HCT116 (cell line): ENCODE measurements at regions not wholly inside any gene's neighbourhood (a gene's known extent, or its start where the extent isn't known, plus 50 kb on each side); places are given as distances from the start of the nearest gene placed in this dataset.

ENCODE experiments used
- ATAC-seq: fragments of 200-7000 bp; cut with Tn5 transposase; 2 replicates; pipeline ENCODE4 v1.9.1; 2020; ENCODE audit warnings: mild to moderate bottlenecking, moderate library complexity
- BruUV-seq: library from RNA; stranded (reverse); fragments of 400-500 nt; replicated peaks from 2 replicates; lab custom pipeline; 2021; lab: Mats Ljungman, UMichigan
- CTCF ChIA-PET: fragments of 300-600 bp; sonication (Branson Sonifier 250); formaldehyde crosslinking; loops from one replicate; lab custom pipeline; 2021; ENCODE audit warnings: antibody characterized with exemption; lab: Charles Lee
- POLR2A ChIA-PET: fragments of 300-600, 350-600 bp; sonication (Branson Sonifier 250); formaldehyde crosslinking; loops from one replicate; lab custom pipeline; 2021; ENCODE audit warnings: antibody characterized with exemption; lab: Charles Lee
- RAD21 ChIA-PET, 2 experiments: fragments of 300-600 bp; sonication (Branson Sonifier 250); formaldehyde crosslinking; loops; one replicate each; lab custom pipeline; 2023; ENCODE audit warnings: low total read pairs in 2 of 2; ENCODE audit not compliant: uncharacterized antibody in 2 of 2, unreplicated experiment in 2 of 2, low non-redundant PET in 1 of 2; lab: Charles Lee
- DNase-seq: peaks from one replicate; pipeline ENCODE4 v3.0.0-alpha.2; 2010; ENCODE audit warnings: low read depth, low spot score
- H2AFZ ChIP-seq: fragments of 200-600 bp; shearing (Covaris generic), sonication (generic); 2 replicates; pipeline ENCODE4 v1.6.1; 2017; ENCODE audit warnings: low read depth, mixed run types, mixed read lengths, antibody characterized with exemption, low read length; ENCODE audit not compliant: poor library complexity, severe bottlenecking
- H3K27ac ChIP-seq: 2 replicates; pipeline ENCODE4 v1.5.1; 2012; ENCODE audit warnings: low read depth, low read length
- H3K27me3 ChIP-seq: fragments of 200-600 bp; sonication (generic); 2 replicates; pipeline ENCODE4 v1.6.1; 2016; ENCODE audit warnings: mixed run types, low read length, mixed read lengths; ENCODE audit not compliant: insufficient read depth
- H3K36me3 ChIP-seq, 2 experiments: fragments of 200-500 bp in 1 of 2; fragments of 200-600 bp in 1 of 2; sonication (Bioruptor generic) in 1 of 2; sonication (generic) in 1 of 2; 2 replicates each; pipeline versions ENCODE4 v1.5.1 to v1.6.1; 2014 to 2016; ENCODE audit warnings: low read length in 2 of 2, inconsistent platforms in 1 of 2, mixed read lengths in 1 of 2, mixed run types in 1 of 2; ENCODE audit not compliant: insufficient read depth in 2 of 2, control insufficient read depth in 1 of 2
- H3K4me1 ChIP-seq, 2 experiments: fragments of 200-600 bp in 1 of 2; sonication (generic) in 1 of 2; 2 replicates each; pipeline versions ENCODE4 v1.5.1 to v1.6.1; 2012 to 2017; ENCODE audit warnings: low read length in 2 of 2, inconsistent platforms in 1 of 2, mild to moderate bottlenecking in 1 of 2, mixed read lengths in 1 of 2, mixed run types in 1 of 2, moderate library complexity in 1 of 2; ENCODE audit not compliant: insufficient read depth in 2 of 2, control insufficient read depth in 1 of 2
- H3K4me2 ChIP-seq: fragments of 200-600 bp; sonication (generic); 2 replicates; pipeline ENCODE4 v1.6.1; 2017; ENCODE audit warnings: mixed run types, low read length, mixed read lengths
- H3K4me3 ChIP-seq, 2 experiments: fragments of 200-600 bp in 1 of 2; sonication (generic) in 1 of 2; replicated peaks in 1 of 2; 2 replicates each; pipeline ENCODE4 v1.5.1; 2011 to 2016; ENCODE audit warnings: low read length in 2 of 2, control low read depth in 1 of 2, low read depth in 1 of 2, mild to moderate bottlenecking in 1 of 2, mixed read lengths in 1 of 2, mixed run types in 1 of 2
- H3K79me2 ChIP-seq: fragments of 200-600 bp; sonication (generic); 2 replicates; pipeline ENCODE4 v1.6.1; 2017; ENCODE audit warnings: mild to moderate bottlenecking, mixed run types, low read length, moderate library complexity, mixed read lengths; ENCODE audit not compliant: insufficient read depth
- H3K9ac ChIP-seq: fragments of 200-600 bp; sonication (generic); 2 replicates; pipeline ENCODE4 v1.6.1; 2016; ENCODE audit warnings: low read length, mixed read lengths
- H3K9me2 ChIP-seq: fragments of 200-600 bp; sonication (generic), shearing (Covaris generic); 2 replicates; pipeline ENCODE4 v1.6.1; 2017; ENCODE audit warnings: mixed run types, mild to moderate bottlenecking, moderate library complexity; ENCODE audit not compliant: insufficient read depth
- H3K9me3 ChIP-seq, 2 experiments: fragments of 200-500 bp in 1 of 2; fragments of 200-600 bp in 1 of 2; sonication (Bioruptor generic) in 1 of 2; sonication (generic) in 1 of 2; 2 replicates each; pipeline ENCODE4 v1.6.1; 2014 to 2017; ENCODE audit warnings: low read length in 2 of 2, mixed read lengths in 2 of 2, inconsistent platforms in 1 of 2, low read depth in 1 of 2, mild to moderate bottlenecking in 1 of 2, mixed run types in 1 of 2, moderate library complexity in 1 of 2; ENCODE audit not compliant: control insufficient read depth in 1 of 2, insufficient read depth in 1 of 2
- H4K20me1 ChIP-seq: fragments of 200-600 bp; sonication (generic), shearing (Covaris generic); 2 replicates; pipeline ENCODE4 v1.6.1; 2017; ENCODE audit warnings: mixed run types, mild to moderate bottlenecking, moderate library complexity; ENCODE audit not compliant: insufficient read depth
- CBX3 ChIP-seq: IDR thresholded peaks from 2 replicates; pipeline ENCODE4 v1.6.1; 2012; ENCODE audit warnings: low read depth
- EZH2 ChIP-seq: fragments of 200-600 bp; sonication (generic); IDR thresholded peaks from 2 replicates; pipeline ENCODE4 v1.6.1; 2017; ENCODE audit warnings: antibody characterized with exemption, mixed run types
- EZH2phosphoT487 ChIP-seq: fragments of 200-600 bp; IDR thresholded peaks from 2 replicates; pipeline ENCODE4 v1.6.1; 2018; ENCODE audit warnings: antibody characterized with exemption, borderline replicate concordance
- SRF ChIP-seq: IDR thresholded peaks from 2 replicates; pipeline ENCODE4 v1.6.1; 2012; ENCODE audit warnings: low read depth
- TCF7L2 ChIP-seq: IDR thresholded peaks from 2 replicates; pipeline ENCODE4 v1.7.0; 2011; ENCODE audit warnings: borderline replicate concordance, inconsistent platforms; ENCODE audit not compliant: insufficient read depth, insufficient read length; ENCODE audit errors: extremely low read depth
- ZBTB33 ChIP-seq: IDR thresholded peaks from 2 replicates; pipeline ENCODE4 v1.6.1; 2011; ENCODE audit warnings: mild to moderate bottlenecking, low read length, moderate library complexity; ENCODE audit not compliant: insufficient replicate concordance; ENCODE audit errors: extremely low read depth
- ZFX ChIP-seq: fragments of 450-650 bp; IDR thresholded peaks from 2 replicates; pipeline ENCODE4 v1.6.1; 2017
- intact Hi-C: fragments of 100-400 bp; cut with micrococcal nuclease; formaldehyde crosslinking; loops from 2 replicates; pipeline ENCODE4 v1.10.0; 2022
- TF ChIP-seq, protein P1 (sequence below): IDR thresholded peaks from 2 replicates; pipeline ENCODE4 v1.6.1; 2012

DNA sequence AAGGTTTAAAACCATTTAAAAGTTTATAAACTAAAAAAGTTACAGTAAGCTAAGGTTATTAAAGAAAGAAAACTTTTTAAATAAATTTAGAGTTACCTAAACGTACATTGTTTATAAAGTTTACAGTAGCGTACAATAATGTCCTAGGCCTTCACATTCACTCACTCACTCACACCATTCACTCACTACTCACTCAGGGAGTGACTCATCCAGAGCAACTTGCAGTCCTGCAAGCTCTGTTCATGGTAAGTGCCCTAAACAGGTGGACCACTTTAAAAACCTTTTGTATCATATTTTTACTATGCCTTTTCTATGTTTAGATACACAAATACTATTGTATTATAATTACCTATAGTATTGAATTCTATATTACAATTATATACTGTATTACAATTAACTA, 190.8 kb upstream of the RASA1 start:
- Histone ChIP-seq H3K36me3 (no peaks in the 10 kb centered on the region), H3K9me3 (no peaks in the 10 kb centered on the region), H2AFZ (no peak overlapping the region), H3K27ac (no peak overlapping the region), H3K4me3 (no peak overlapping the region), H3K79me2 (no peaks in the 10 kb centered on the region), H3K9me2 (no peaks in the 10 kb centered on the region), H3K27me3 (no peaks in the 10 kb centered on the region), H3K4me2 (no peak overlapping the region), H3K4me1 (peaks cover 2 to 15% of the 10 kb centered on the region in 2 experiments; a peak in 2 of 4 replicates), H4K20me1 (no peaks in the 10 kb centered on the region), H3K9ac (no peak overlapping the region)
- POLR2A ChIA-PET = no interaction called here
- RAD21 ChIA-PET = no interaction called here
- CTCF ChIA-PET = no interaction called here
- no TSS peak for BruUV-seq
- TF ChIP-seq ZBTB33 (no peak), EZH2 (no peak), ZFX (no peak), EZH2phosphoT487 (no peak), CBX3 (no peak)
- intact Hi-C loops = no loop called here
- ATAC-seq = no peak
- DNase-seq = no peak

GRCh38 chr5:87079219-87079618, 188.5 kb upstream of the RASA1 start:
- no peaks in the 10 kb centered on the region for H3K79me2 ChIP-seq
- ChIA-PET CTCF (no interaction called here), RAD21 (interaction anchor here in 1 of 2 experiments (0.7 kb wide), 1 partner anchor 197 kb away, joined by 3 read pairs; no protein-coding TSS in a partner anchor)

More at GRCh38 chr5:87079219-87079618, 188.5 kb upstream of the RASA1 start:
- no peak overlapping the region for H3K27ac ChIP-seq
- no peak overlapping the region for H3K9ac ChIP-seq
- intact Hi-C loops = no loop called here
- H3K9me3 ChIP-seq = no peaks in the 10 kb centered on the region
- no peak for TF ChIP-seq TCF7L2
- TF ChIP-seq, protein P1, sequence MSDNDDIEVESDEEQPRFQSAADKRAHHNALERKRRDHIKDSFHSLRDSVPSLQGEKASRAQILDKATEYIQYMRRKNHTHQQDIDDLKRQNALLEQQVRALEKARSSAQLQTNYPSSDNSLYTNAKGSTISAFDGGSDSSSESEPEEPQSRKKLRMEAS = no peak
- TF ChIP-seq SRF = no peak
- peaks cover 2 to 15% of the 10 kb centered on the region in 2 experiments; a peak in 2 of 4 replicates for H3K4me1 ChIP-seq
- no peaks in the 10 kb centered on the region for H3K27me3 ChIP-seq
- no peak overlapping the region for H3K4me2 ChIP-seq
- no peak overlapping the region for H2AFZ ChIP-seq
- no peaks in the 10 kb centered on the region for H3K36me3 ChIP-seq
- ATAC-seq (no peak), DNase-seq (no peak)
- H4K20me1 ChIP-seq = no peaks in the 10 kb centered on the region
- no TSS peak for BruUV-seq
- H3K4me3 ChIP-seq = no peak overlapping the region
- POLR2A ChIA-PET = no interaction called here
- H3K9me2 ChIP-seq = no peaks in the 10 kb centered on the region
